ENCODE measurements at regions not wholly inside any gene's neighbourhood (a gene's known extent, or its start where the extent isn't known, plus 50 kb on each side); places are given as distances from the start of the nearest gene placed in this dataset.
A peak's percentile ranks its signal among the peaks of the same experiment; 100 is the strongest.

DNA sequence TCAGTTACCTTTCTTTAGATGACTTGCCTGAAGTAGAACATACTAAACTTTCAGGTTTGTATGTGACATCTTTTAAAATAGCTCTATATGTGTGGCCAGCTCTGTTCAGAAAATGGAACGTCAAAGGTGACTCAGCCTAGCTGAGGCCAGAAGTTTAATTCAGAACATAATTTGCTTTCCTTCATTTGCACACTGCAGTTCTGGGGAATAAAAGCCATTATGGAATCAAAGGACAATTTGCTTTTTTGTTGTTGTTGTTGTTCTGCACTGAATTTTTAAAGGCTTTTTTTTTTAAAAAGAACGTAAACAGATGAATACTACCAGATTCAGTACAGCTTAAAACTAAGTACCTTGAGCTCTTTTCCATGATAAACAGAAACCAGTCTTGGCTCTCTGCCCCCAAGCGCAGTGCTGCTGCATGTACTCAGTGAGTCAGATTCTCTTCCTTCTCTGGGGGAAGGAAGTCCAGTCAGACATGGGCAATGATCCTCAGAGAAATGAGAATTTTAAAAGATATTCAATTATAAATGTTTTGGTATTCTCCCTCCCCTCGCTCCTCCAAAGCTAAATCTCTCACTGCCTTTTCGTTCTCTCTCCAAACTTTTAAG, 644.2 kb downstream of the NOVA1 start:
- Histone ChIP-seq H2BK12ac (ENCODE audit: low read length) (no peak overlapping the region), H4K8ac (ENCODE audit: low read depth, low read length) (no peak overlapping the region), H3K27ac (ENCODE audit: low read depth, low read length) (no peak overlapping the region), H3K4me1 (ENCODE audit: control insufficient read depth in 1 of 2, insufficient read depth in 2 of 2, low read length in 2 of 2) (no peaks in the 10 kb centered on the region), H2BK5ac (ENCODE audit: low read depth, low read length, poor library complexity) (no peak overlapping the region), H2AFZ (ENCODE audit: insufficient read depth, low read length, poor library complexity) (no peak overlapping the region), H3K9me3 (ENCODE audit: insufficient read depth, low read depth, low read length) (no peaks in the 10 kb centered on the region), H3K36me3 (ENCODE audit: control insufficient read depth in 1 of 2, insufficient read depth in 2 of 2, low read length in 2 of 2) (no peaks in the 10 kb centered on the region), H3K18ac (ENCODE audit: low read length) (no peak overlapping the region), H3K4me2 (ENCODE audit: low read length) (no peak overlapping the region), H3K79me1 (ENCODE audit: low read length) (no peaks in the 10 kb centered on the region), H3K4ac (ENCODE audit: low read depth, low read length) (no peak overlapping the region), H4K12ac (ENCODE audit: low read depth, low read length) (no peak overlapping the region), H2AK5ac (ENCODE audit: low read length) (no peak overlapping the region), H3K23ac (ENCODE audit: low read length) (no peak overlapping the region), H3K79me2 (ENCODE audit: control insufficient read depth, insufficient read depth, low read length, poor library complexity) (no peaks in the 10 kb centered on the region), H3K4me3 (ENCODE audit: low read depth, low read length) (no peak overlapping the region), H3K14ac (ENCODE audit: low read length) (no peak overlapping the region), H2BK120ac (ENCODE audit: insufficient read depth, low read length, poor library complexity) (no peak overlapping the region), H4K91ac (ENCODE audit: low read depth, low read length) (no peak overlapping the region), H3K9ac (ENCODE audit: low read length) (no peak overlapping the region), H3K27me3 (ENCODE audit: insufficient read depth, low read length) (no peaks in the 10 kb centered on the region)
- no CpG with 5 or more reads among the region's 5 CpGs for WGBS (ENCODE audit: extremely low coverage, insufficient coverage, insufficient read length)
- no peak for DNase-seq

- H3K4me1 ChIP-seq (ENCODE audit: control insufficient read depth in 1 of 2, insufficient read depth in 2 of 2, low read length in 2 of 2) = peaks cover 3 to 4% of the 10 kb centered on the region in 2 experiments
These were observed 652.1 kb downstream of the NOVA1 start for GRCh38 chr14:25945746-25946145.

DNA sequence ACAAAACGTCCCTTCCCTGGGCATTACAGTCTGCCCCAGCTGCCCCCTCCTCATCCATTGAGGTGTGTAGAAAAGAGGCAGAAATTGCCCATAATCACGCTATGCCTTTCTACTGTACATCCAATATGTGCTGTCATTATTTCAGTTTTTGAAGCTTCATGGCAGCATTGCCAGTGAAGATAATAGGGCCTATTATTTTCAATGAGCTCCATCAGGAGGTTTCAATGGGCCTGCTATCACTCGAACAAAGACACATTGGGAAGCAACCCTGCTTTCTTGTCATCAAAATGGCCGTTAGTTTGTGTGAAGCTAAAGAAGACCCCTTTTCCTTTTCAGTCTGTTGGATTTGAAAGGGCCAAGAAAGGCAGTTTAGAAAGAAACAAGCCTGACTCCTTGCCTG, 653.8 kb downstream of the NOVA1 start:
- Histone ChIP-seq H3K4ac (ENCODE audit: low read depth, low read length) (no peak overlapping the region), H2BK120ac (ENCODE audit: insufficient read depth, low read length, poor library complexity) (no peak overlapping the region), H3K36me3 (ENCODE audit: control insufficient read depth in 1 of 2, insufficient read depth in 2 of 2, low read length in 2 of 2) (no peaks in the 10 kb centered on the region), H3K79me1 (ENCODE audit: low read length) (no peaks in the 10 kb centered on the region), H3K4me2 (ENCODE audit: low read length) (no peak overlapping the region), H3K14ac (ENCODE audit: low read length) (no peak overlapping the region), H3K79me2 (ENCODE audit: control insufficient read depth, insufficient read depth, low read length, poor library complexity) (no peaks in the 10 kb centered on the region), H3K27me3 (ENCODE audit: insufficient read depth, low read length) (no peaks in the 10 kb centered on the region), H3K18ac (ENCODE audit: low read length) (no peak overlapping the region), H3K9ac (ENCODE audit: low read length) (no peak overlapping the region), H3K23ac (ENCODE audit: low read length) (no peak overlapping the region), H2AK5ac (ENCODE audit: low read length) (no peak overlapping the region), H4K8ac (ENCODE audit: low read depth, low read length) (no peak overlapping the region), H2BK12ac (ENCODE audit: low read length) (no peak overlapping the region), H2AFZ (ENCODE audit: insufficient read depth, low read length, poor library complexity) (no peak overlapping the region), H3K4me1 (ENCODE audit: control insufficient read depth in 1 of 2, insufficient read depth in 2 of 2, low read length in 2 of 2) (peaks cover 3 to 4% of the 10 kb centered on the region in 2 experiments), H4K91ac (ENCODE audit: low read depth, low read length) (no peak overlapping the region), H4K12ac (ENCODE audit: low read depth, low read length) (no peak overlapping the region), H3K9me3 (ENCODE audit: insufficient read depth, low read depth, low read length) (no peaks in the 10 kb centered on the region), H3K4me3 (ENCODE audit: low read depth, low read length) (no peak overlapping the region), H3K27ac (ENCODE audit: low read depth, low read length) (no peak overlapping the region), H2BK5ac (ENCODE audit: low read depth, low read length, poor library complexity) (no peak overlapping the region)
- no CpG with 5 or more reads among the region's 4 CpGs for WGBS (ENCODE audit: extremely low coverage, insufficient coverage, insufficient read length)
- no peak for DNase-seq

More at GRCh38 chr14:25945746-25946145, 652.1 kb downstream of the NOVA1 start:
- Histone ChIP-seq H3K9ac (ENCODE audit: low read length) (no peak overlapping the region), H2AK5ac (ENCODE audit: low read length) (no peak overlapping the region), H4K12ac (ENCODE audit: low read depth, low read length) (no peak overlapping the region), H2BK120ac (ENCODE audit: insufficient read depth, low read length, poor library complexity) (no peak overlapping the region), H3K9me3 (ENCODE audit: insufficient read depth, low read depth, low read length) (no peaks in the 10 kb centered on the region), H3K4me2 (ENCODE audit: low read length) (no peak overlapping the region), H3K27me3 (ENCODE audit: insufficient read depth, low read length) (no peaks in the 10 kb centered on the region), H3K4me3 (ENCODE audit: low read depth, low read length) (no peak overlapping the region), H3K27ac (ENCODE audit: low read depth, low read length) (no peak overlapping the region), H3K23ac (ENCODE audit: low read length) (no peak overlapping the region), H3K14ac (ENCODE audit: low read length) (no peak overlapping the region), H2BK5ac (ENCODE audit: low read depth, low read length, poor library complexity) (no peak overlapping the region), H3K36me3 (ENCODE audit: control insufficient read depth in 1 of 2, insufficient read depth in 2 of 2, low read length in 2 of 2) (no peaks in the 10 kb centered on the region), H4K91ac (ENCODE audit: low read depth, low read length) (no peak overlapping the region), H3K79me2 (ENCODE audit: control insufficient read depth, insufficient read depth, low read length, poor library complexity) (no peaks in the 10 kb centered on the region), H2BK12ac (ENCODE audit: low read length) (no peak overlapping the region), H3K18ac (ENCODE audit: low read length) (no peak overlapping the region), H4K8ac (ENCODE audit: low read depth, low read length) (no peak overlapping the region), H3K79me1 (ENCODE audit: low read length) (no peaks in the 10 kb centered on the region), H2AFZ (ENCODE audit: insufficient read depth, low read length, poor library complexity) (no peak overlapping the region), H3K4ac (ENCODE audit: low read depth, low read length) (no peak overlapping the region)
- no CpG with 5 or more reads among the region's 1 CpG for WGBS (ENCODE audit: extremely low coverage, insufficient coverage, insufficient read length)
- DNase-seq = peak in 1 of 2 donors; percentile 4

GRCh38 chr14:25943329-25943728, 654.5 kb downstream of the NOVA1 start:
- Histone ChIP-seq H3K18ac (ENCODE audit: low read length) (no peak overlapping the region), H2AK5ac (ENCODE audit: low read length) (no peak overlapping the region), H3K9ac (ENCODE audit: low read length) (no peak overlapping the region), H3K36me3 (ENCODE audit: control insufficient read depth in 1 of 2, insufficient read depth in 2 of 2, low read length in 2 of 2) (no peaks in the 10 kb centered on the region), H4K12ac (ENCODE audit: low read depth, low read length) (no peak overlapping the region), H3K14ac (ENCODE audit: low read length) (no peak overlapping the region), H3K4me2 (ENCODE audit: low read length) (no peak overlapping the region), H3K27ac (ENCODE audit: low read depth, low read length) (no peak overlapping the region), H3K23ac (ENCODE audit: low read length) (no peak overlapping the region), H3K4me1 (ENCODE audit: control insufficient read depth in 1 of 2, insufficient read depth in 2 of 2, low read length in 2 of 2) (peaks cover 3 to 4% of the 10 kb centered on the region in 2 experiments), H2BK120ac (ENCODE audit: insufficient read depth, low read length, poor library complexity) (no peak overlapping the region), H3K4ac (ENCODE audit: low read depth, low read length) (no peak overlapping the region), H2AFZ (ENCODE audit: insufficient read depth, low read length, poor library complexity) (no peak overlapping the region), H2BK12ac (ENCODE audit: low read length) (no peak overlapping the region), H2BK5ac (ENCODE audit: low read depth, low read length, poor library complexity) (no peak overlapping the region), H4K8ac (ENCODE audit: low read depth, low read length) (no peak overlapping the region), H3K27me3 (ENCODE audit: insufficient read depth, low read length) (no peaks in the 10 kb centered on the region), H3K9me3 (ENCODE audit: insufficient read depth, low read depth, low read length) (no peaks in the 10 kb centered on the region), H3K4me3 (ENCODE audit: low read depth, low read length) (no peak overlapping the region), H3K79me1 (ENCODE audit: low read length) (no peaks in the 10 kb centered on the region), H4K91ac (ENCODE audit: low read depth, low read length) (no peak overlapping the region), H3K79me2 (ENCODE audit: control insufficient read depth, insufficient read depth, low read length, poor library complexity) (no peaks in the 10 kb centered on the region)
- WGBS (ENCODE audit: extremely low coverage, insufficient coverage, insufficient read length) = no CpG with 5 or more reads among the region's 1 CpG
- DNase-seq = no peak
